Hepatocyte (in vitro differentiated cells): ENCODE measurements at regions not wholly inside any gene's neighbourhood (a gene's known extent, or its start where the extent isn't known, plus 50 kb on each side); places are given as distances from the start of the nearest gene placed in this dataset.

Source experiments
- EZH2 ChIP-seq: fragments of 200-600 bp; sonication (generic); IDR thresholded peaks from 2 replicates; pipeline ENCODE4 v1.6.1; 2016; ENCODE audit warnings: antibody characterized with exemption, mild to moderate bottlenecking, borderline replicate concordance
- TF ChIP-seq, protein P1 (sequence below): fragments of 200-600 bp; sonication (generic); IDR thresholded peaks from 2 replicates; pipeline ENCODE4 v1.5.1; 2016; ENCODE audit warnings: antibody characterized with exemption, mild to moderate bottlenecking; ENCODE audit not compliant: poor library complexity

GRCh38 chr1:60463146-60463545, 389.6 kb upstream of the C1orf87 start:
- TF ChIP-seq EZH2 = no peak
- TF ChIP-seq, protein P1, sequence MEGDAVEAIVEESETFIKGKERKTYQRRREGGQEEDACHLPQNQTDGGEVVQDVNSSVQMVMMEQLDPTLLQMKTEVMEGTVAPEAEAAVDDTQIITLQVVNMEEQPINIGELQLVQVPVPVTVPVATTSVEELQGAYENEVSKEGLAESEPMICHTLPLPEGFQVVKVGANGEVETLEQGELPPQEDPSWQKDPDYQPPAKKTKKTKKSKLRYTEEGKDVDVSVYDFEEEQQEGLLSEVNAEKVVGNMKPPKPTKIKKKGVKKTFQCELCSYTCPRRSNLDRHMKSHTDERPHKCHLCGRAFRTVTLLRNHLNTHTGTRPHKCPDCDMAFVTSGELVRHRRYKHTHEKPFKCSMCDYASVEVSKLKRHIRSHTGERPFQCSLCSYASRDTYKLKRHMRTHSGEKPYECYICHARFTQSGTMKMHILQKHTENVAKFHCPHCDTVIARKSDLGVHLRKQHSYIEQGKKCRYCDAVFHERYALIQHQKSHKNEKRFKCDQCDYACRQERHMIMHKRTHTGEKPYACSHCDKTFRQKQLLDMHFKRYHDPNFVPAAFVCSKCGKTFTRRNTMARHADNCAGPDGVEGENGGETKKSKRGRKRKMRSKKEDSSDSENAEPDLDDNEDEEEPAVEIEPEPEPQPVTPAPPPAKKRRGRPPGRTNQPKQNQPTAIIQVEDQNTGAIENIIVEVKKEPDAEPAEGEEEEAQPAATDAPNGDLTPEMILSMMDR = no peak
